ENCODE measurements at regions not wholly inside any gene's neighbourhood (a gene's known extent, or its start where the extent isn't known, plus 50 kb on each side); places are given as distances from the start of the nearest gene placed in this dataset.

DNA sequence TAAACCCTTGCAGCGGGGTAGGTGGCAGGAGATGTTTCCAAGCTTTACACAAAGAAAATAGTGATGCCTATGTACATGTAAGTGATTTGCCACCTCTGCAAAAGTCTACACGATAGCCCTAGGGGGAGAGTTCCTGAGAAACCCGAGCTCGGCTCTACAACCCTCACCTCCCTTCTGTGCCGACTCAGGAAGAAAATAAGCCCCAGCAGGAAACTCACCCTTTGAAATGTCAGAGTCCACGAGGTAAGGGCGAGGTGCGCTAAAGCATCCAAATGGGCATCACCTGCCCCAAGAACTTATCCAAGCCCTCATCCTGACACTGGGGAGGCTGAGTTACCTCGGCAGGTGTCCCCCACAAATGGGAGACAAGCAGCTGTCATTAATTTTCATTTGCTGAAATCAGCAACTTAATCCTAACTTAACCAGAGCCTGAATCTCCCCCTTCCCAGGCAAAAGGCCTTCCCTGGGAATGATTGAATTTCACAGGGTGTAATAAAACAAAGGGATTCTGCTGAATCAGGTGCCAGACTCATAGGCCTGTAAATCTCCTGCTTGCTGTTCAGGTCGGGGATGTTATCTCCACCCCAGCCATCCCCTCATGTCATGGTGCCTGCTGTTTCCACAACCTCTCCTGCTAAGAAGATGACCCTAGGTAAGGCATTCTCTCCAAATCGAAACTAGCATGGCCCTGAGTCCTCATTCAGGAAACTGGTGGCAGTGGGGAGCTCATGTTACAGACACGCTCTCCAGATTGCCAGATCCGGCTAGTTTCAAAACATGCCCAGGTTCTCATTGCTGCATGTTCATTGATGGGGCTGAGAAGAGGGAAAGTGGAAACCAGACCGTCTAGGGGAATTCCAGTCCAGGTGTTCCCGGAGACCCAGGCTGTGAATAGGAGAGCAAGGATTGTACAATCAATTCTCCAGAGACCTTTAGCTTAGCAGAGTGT lies 105.3 kb upstream of the KIRREL3 start:
- no peak for ATAC-seq

GRCh38 chr11:127103586-127104388 lies 103.2 kb upstream of the KIRREL3 start:
- ATAC-seq: no peak

DNA sequence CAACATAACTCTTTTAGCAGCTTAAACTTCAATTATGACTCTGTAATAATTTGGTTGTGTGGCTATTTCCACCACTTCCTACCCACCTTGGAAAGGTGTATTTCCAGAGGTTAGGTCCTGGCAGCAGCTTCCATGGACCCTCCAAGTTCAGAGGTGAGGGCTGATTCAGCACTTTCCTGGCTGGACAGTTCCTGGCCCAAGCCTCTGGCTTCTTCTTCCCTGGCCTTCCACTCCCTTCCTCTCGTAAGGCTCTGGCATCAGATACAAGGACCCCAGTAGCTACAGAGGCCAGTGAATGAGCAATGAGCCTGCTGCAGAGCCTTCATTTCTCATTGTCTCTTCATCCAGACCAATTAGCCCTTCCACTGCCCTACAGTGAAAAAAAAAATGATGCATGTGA lies 98.1 kb upstream of the KIRREL3 start:
- no peak for ATAC-seq

- ATAC-seq: no peak
These were observed 80.2 kb upstream of the KIRREL3 start for GRCh38 chr11:127080735-127081134.

GRCh38 chr11:127075758-127076157 lies 75.2 kb upstream of the KIRREL3 start:
- no peak for ATAC-seq

DNA sequence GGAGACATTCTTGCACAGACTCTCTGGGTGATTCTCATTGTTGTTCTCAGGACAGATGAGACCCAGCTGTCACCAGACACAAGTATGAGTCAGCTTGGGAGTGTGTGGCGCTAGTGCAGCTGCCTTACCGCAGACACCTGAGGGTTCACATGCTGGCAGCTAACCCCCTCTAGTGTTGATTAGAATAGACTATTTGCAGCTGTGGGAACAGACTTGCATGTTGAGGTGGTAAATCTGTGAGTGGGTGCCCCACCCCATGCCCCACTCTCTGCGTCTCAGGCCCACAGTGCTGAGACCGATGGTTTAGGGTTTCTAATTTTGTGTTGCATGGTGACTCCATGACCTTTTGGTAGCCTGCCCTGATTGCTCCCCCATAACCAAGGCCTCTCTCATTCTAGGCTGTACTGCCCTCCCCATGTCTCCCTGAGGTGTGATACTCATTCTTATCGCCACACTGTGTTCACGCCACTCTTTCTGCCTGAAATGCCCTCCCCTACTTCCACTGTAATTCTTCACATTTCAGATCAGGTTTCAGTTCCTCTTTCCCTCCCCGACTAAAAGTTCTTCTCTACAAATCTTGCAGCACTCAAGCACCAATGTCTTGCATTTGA lies 73.7 kb upstream of the KIRREL3 start:
- ATAC-seq: no peak

- ATAC-seq: no peak
These were observed 73.1 kb upstream of the KIRREL3 start for GRCh38 chr11:127073621-127074020.

GRCh38 chr11:127071606-127072005 lies 71.0 kb upstream of the KIRREL3 start:
- ATAC-seq: no peak

- no peak for ATAC-seq
These were observed 70.2 kb upstream of the KIRREL3 start for GRCh38 chr11:127070808-127071207.

GRCh38 chr11:127066401-127067090 lies 66.0 kb upstream of the KIRREL3 start:
- ATAC-seq: no peak

DNA sequence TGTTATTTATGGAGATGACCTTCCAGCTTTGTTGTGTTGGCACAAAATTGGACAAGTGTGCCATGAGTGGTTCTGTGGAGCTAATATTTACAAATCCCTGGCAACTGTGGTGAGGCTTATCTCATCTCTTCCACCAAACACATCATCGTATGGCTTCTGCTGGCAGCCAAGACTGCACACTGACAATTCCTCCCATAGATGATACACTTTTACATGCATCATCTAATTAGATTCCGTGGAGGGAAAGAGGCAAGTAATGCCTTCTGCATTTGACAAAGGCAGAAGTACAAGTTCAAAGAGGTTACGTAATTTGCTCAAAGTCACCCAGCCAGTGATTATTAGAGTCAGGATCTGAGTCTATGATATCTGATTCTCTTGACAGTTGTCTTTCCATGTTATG lies 62.7 kb upstream of the KIRREL3 start:
- ATAC-seq: no peak

- no peak for ATAC-seq
These were observed 61.4 kb upstream of the KIRREL3 start for GRCh38 chr11:127061947-127062346.

DNA sequence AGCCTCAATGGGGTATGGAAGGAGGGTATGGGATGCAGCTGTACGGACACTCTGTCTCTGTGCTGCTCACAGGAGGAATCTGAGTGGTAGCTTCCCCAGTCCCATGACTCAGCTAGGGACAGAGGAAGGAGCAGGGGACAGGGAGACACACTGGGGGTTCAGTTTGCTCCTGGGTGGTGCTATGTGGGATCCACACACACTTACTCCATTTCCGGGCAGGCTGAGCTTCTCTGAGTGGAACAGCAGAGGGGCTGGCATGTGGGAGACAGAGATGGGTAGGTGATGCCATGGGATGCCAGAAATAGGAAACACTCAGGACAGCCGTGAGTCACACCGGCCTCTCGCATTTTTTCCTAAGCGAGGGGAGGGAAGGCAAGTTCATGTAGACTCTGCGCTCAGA lies 59.2 kb upstream of the KIRREL3 start:
- ATAC-seq: no peak

- no peak for ATAC-seq
These were observed 58.7 kb upstream of the KIRREL3 start for GRCh38 chr11:127059286-127059685.

DNA sequence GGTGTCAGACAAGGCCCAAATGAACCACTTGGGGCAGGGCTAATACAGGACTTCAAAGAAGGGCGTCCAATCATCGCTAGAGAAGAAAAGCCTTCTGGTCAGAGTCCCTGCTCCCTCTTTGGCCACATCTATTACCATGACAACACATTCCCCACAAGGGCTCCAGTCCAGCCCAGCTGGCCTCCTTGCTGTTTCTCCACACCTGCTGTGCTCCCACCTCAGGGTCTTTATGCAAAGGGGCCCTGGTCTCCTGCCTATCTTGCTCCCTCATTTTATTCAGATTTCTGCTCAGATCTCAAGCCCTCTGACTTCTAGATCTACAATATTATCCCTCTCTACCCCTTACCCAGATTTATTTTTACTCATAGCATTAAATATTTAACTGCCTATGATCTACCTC lies 58.0 kb upstream of the KIRREL3 start:
- no peak for ATAC-seq

GRCh38 chr11:127057126-127057525 lies 56.6 kb upstream of the KIRREL3 start:
- no peak for ATAC-seq

DNA sequence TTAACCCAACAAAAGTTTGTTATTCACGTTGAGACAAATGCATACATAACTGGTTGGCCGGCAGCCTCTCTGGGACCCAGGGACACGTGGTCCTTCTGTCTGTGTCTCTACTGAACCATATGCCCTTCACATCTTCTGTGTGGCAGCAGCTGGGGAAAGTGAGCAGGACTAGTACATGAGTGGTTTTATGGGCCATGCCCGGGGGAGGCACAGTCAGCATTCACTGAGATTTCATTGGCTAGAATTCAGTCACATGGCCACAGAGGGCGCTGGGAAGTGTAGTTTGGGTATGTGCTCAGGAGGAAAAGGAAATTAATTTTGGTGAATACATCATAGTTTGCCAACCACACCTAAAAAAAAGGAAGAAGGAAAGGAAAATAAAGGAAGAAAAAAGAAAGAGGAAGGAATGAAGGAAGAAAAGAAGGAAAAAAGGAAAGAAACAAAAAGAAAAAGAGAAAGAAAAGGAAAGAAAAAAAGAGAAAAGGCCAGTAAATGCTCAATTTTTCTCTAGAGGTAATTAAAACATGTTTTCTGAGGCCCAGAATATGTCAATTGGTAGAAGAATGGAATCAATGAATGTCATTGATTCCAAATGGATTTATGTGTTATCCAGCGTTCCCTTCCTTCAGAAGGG lies 55.9 kb upstream of the KIRREL3 start:
- ATAC-seq: no peak

DNA sequence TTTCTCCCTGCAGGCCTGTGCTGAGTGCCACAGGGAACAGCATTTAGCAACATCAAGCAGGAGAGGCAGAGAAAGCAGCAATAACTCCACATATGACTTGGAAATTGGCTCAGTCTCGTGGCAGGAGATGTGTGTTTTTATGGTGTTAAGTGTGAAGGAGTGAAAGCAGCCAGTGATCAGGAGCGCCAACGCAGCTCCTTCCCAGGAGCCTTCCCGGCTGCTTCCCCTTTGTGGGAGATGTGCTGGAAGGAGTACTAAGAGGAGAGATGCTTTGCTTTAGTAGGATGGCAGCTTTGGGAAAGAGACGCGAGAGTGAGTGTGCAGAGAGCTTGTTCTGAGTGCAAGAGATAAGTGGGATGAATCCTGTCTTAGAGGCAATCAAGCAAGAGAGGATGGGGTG lies 54.7 kb upstream of the KIRREL3 start:
- ATAC-seq: no peak

DNA sequence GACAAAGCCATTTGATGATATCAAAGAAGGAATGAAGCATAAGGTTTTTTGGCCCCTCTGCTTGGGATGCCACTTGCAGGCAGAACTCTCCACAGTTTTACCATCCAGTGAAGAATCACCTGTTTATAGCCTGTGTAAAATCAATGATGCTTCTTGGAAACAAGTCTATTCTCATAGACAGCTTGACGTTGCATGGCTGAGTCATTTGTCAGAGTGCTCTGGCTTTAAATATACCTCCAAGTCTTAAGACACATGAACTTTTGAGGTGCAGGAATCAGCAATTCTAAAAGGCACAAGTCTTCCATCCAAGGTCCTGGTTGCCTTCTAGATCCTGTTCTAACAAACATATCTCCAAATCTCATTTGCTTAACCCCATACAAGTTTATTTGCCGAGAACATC lies 53.6 kb upstream of the KIRREL3 start:
- ATAC-seq: no peak

DNA sequence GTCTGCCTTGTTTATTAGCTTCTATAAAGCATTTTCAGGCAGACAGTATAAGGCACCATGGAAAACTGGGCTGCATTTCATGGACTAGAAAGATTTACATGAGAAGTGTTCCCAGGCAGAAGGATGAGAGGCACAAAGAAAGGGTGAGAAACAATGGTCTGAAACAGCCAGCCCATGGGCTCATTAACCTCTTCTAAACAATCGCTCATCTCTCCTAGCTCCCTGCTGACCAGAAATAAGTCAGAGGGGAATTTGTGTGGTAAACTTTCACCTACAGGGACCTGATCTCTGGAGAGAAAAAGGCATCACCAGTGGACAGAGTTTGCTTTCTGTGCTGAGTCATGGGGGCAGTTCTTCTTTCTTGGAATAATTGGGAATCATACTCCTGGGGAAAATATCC lies 51.8 kb upstream of the KIRREL3 start:
- no peak for ATAC-seq
